Panc1 (cell line): ENCODE measurements at regions not wholly inside any gene's neighbourhood (a gene's known extent, or its start where the extent isn't known, plus 50 kb on each side); places are given as distances from the start of the nearest gene placed in this dataset.

Experiments
- POLR2AphosphoS5 ChIP-seq: IDR thresholded peaks from 2 replicates; pipeline ENCODE4 v1.6.1; 2012; ENCODE audit warnings: mild to moderate bottlenecking, low read depth, low read length, moderate library complexity
- TF ChIP-seq, protein P1 (sequence below): fragments of 450-650 bp; IDR thresholded peaks from 2 replicates; pipeline ENCODE4 v1.5.1; 2017; ENCODE audit warnings: mild to moderate bottlenecking

DNA sequence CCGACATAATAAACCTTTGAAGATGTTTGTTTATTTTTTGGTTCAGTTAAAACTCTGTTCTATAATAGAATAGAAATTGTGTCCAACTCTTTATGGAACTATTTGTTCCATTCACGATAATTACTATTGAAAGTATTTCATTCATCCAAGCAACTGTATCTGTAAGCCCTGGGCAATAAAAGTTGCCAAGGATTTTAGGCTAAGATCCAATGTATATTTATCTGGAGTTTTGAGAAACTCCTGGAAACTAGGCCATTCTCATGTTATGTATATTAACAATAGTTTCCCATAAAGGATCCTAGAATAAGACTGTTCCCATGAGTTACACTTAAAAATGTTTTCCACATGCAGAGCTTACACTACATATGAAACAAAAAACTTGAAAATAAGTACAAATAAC, 261.6 kb downstream of the SLITRK6 start:
- TF ChIP-seq, protein P1, sequence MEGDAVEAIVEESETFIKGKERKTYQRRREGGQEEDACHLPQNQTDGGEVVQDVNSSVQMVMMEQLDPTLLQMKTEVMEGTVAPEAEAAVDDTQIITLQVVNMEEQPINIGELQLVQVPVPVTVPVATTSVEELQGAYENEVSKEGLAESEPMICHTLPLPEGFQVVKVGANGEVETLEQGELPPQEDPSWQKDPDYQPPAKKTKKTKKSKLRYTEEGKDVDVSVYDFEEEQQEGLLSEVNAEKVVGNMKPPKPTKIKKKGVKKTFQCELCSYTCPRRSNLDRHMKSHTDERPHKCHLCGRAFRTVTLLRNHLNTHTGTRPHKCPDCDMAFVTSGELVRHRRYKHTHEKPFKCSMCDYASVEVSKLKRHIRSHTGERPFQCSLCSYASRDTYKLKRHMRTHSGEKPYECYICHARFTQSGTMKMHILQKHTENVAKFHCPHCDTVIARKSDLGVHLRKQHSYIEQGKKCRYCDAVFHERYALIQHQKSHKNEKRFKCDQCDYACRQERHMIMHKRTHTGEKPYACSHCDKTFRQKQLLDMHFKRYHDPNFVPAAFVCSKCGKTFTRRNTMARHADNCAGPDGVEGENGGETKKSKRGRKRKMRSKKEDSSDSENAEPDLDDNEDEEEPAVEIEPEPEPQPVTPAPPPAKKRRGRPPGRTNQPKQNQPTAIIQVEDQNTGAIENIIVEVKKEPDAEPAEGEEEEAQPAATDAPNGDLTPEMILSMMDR = no peak
- no peak for TF ChIP-seq POLR2AphosphoS5
